GM12878 (cell line): ENCODE measurements at regions not wholly inside any gene's neighbourhood (a gene's known extent, or its start where the extent isn't known, plus 50 kb on each side); places are given as distances from the start of the nearest gene placed in this dataset.

Source experiments
- ATAC-seq: fragments of 200-7000 bp; cut with Tn5 transposase; 3 replicates; pipeline ENCODE4 v1.9.1; 2020; ENCODE audit warnings: mild to moderate bottlenecking, moderate library complexity
- BruUV-seq: library from RNA; stranded (reverse); fragments of 400-500 nt; replicated peaks from 2 replicates; lab custom pipeline; 2021; lab: Mats Ljungman, UMichigan
- CTCF ChIA-PET: fragments of 300-600 bp; sonication (Branson Sonifier 250); formaldehyde crosslinking; extraction: SDS; loops from one replicate; lab custom pipeline; 2021; ENCODE audit warnings: inconsistent platforms; lab: Yijun Ruan, JAX
- POLR2A ChIA-PET: fragments of 350-600 bp; formaldehyde crosslinking; extraction: SDS; loops from one replicate; lab custom pipeline; 2021; ENCODE audit warnings: inconsistent platforms; lab: Charles Lee
- RAD21 ChIA-PET: fragments of 300-600 bp; sonication (Branson Sonifier 250); formaldehyde crosslinking; loops from one replicate; lab custom pipeline; 2023; ENCODE audit warnings: antibody characterized with exemption; ENCODE audit not compliant: unreplicated experiment; lab: Charles Lee
- SMC1A ChIA-PET: fragments of 300-600 bp; sonication (Branson Sonifier 250); formaldehyde crosslinking; loops from one replicate; lab custom pipeline; 2023; ENCODE audit not compliant: unreplicated experiment, uncharacterized antibody; lab: Charles Lee
- DNase-seq: peaks from one replicate; pipeline ENCODE4 v3.0.0-alpha.2; 2011; ENCODE audit warnings: low read depth, low spot score
- FAIRE-seq: peaks from 3 replicates; lab custom pipeline; 2011; peaks lifted over from hg19 to GRCh38; lab: Jason Lieb, UNC
- H2AFZ ChIP-seq: 2 replicates; pipeline ENCODE4 v1.6.0; 2011; ENCODE audit warnings: low read depth, low read length, control low read depth; ENCODE audit not compliant: control insufficient read depth
- H3K27ac ChIP-seq: 2 replicates; pipeline ENCODE4 v1.5.1; 2011; ENCODE audit warnings: control low read depth; ENCODE audit not compliant: control insufficient read depth, insufficient read depth
- H3K27me3 ChIP-seq, 2 experiments: replicated peaks in 1 of 2; 2 replicates each; pipeline versions ENCODE4 v1.6.0 to v1.6.1; 2011; ENCODE audit warnings: low read length in 1 of 2; ENCODE audit not compliant: control insufficient read depth in 2 of 2, insufficient read depth in 2 of 2
- H3K36me3 ChIP-seq, 2 experiments: 2 replicates each; pipeline ENCODE4 v1.5.1; 2011; ENCODE audit warnings: low read length in 1 of 2; ENCODE audit not compliant: control insufficient read depth in 2 of 2, insufficient read depth in 2 of 2
- H3K4me1 ChIP-seq: 2 replicates; pipeline ENCODE4 v1.6.1; 2011; ENCODE audit warnings: mild to moderate bottlenecking, low read length, moderate library complexity, mixed read lengths; ENCODE audit not compliant: control insufficient read depth, insufficient read depth
- H3K4me2 ChIP-seq: 2 replicates; pipeline ENCODE4 v1.6.0; 2011; ENCODE audit warnings: control low read depth; ENCODE audit not compliant: control insufficient read depth, insufficient read depth
- H3K4me3 ChIP-seq: fragments of 200-600 bp; sonication (generic); 2 replicates; pipeline ENCODE4 v1.5.1; 2016
- H3K79me2 ChIP-seq: 2 replicates; pipeline ENCODE4 v1.6.0; 2011; ENCODE audit warnings: low read length; ENCODE audit not compliant: control insufficient read depth, insufficient read depth
- H3K9ac ChIP-seq: 2 replicates; pipeline ENCODE4 v1.8.0; 2011; ENCODE audit warnings: low read length, control low read depth, mixed read lengths; ENCODE audit not compliant: control insufficient read depth, insufficient read depth
- H3K9me3 ChIP-seq: replicated peaks from 3 replicates; pipeline ENCODE4 v1.5.1; 2011; ENCODE audit warnings: mild to moderate bottlenecking, low read length; ENCODE audit not compliant: control insufficient read depth, insufficient read depth
- H4K20me1 ChIP-seq: 2 replicates; pipeline ENCODE4 v1.6.0; 2011; ENCODE audit not compliant: control insufficient read depth, insufficient read depth
- KDM1A ChIP-seq: fragments of 200-600 bp; sonication (generic); IDR thresholded peaks from 2 replicates; pipeline ENCODE4 v1.6.1; 2016; ENCODE audit warnings: borderline replicate concordance
- MTA2 ChIP-seq: fragments of 450-650 bp; IDR thresholded peaks from 2 replicates; pipeline ENCODE4 v1.6.1; 2016; ENCODE audit warnings: low read depth, mild to moderate bottlenecking, moderate library complexity
- MYB ChIP-seq: fragments of 150-350 bp; IDR thresholded peaks from 2 replicates; pipeline ENCODE4 v1.6.1; 2014; ENCODE audit warnings: mild to moderate bottlenecking, low read depth, low read length, borderline replicate concordance
- NFIC ChIP-seq: IDR thresholded peaks from 2 replicates; pipeline ENCODE4 v1.6.1; 2012; ENCODE audit warnings: low read depth, mild to moderate bottlenecking, inconsistent platforms, low read length, moderate library complexity
- NFXL1 ChIP-seq: fragments of 450-650 bp; IDR thresholded peaks from 2 replicates; pipeline ENCODE4 v1.6.1; 2017; ENCODE audit warnings: antibody characterized with exemption, mild to moderate bottlenecking, borderline replicate concordance
- PBX3 ChIP-seq: IDR thresholded peaks from 2 replicates; pipeline ENCODE4 v1.6.1; 2011; ENCODE audit warnings: mild to moderate bottlenecking, low read depth, low read length, moderate library complexity; ENCODE audit not compliant: insufficient replicate concordance
- PML ChIP-seq: IDR thresholded peaks from 2 replicates; pipeline ENCODE4 v1.6.1; 2012; ENCODE audit warnings: low read length, inconsistent platforms
- POLR2AphosphoS5 ChIP-seq: IDR thresholded peaks from 2 replicates; pipeline ENCODE4 v1.6.1; 2011; ENCODE audit warnings: mild to moderate bottlenecking, low read length, inconsistent platforms
- RFX5 ChIP-seq: IDR thresholded peaks from 2 replicates; pipeline ENCODE4 v1.6.1; 2011; ENCODE audit warnings: low read depth, low read length, improper control_type of control experiment
- TAF1 ChIP-seq: IDR thresholded peaks from 2 replicates; pipeline ENCODE4 v1.6.1; 2011; ENCODE audit warnings: mild to moderate bottlenecking, low read depth, low read length, borderline replicate concordance
- ZBTB40 ChIP-seq: fragments of 450-650 bp; IDR thresholded peaks from 2 replicates; pipeline ENCODE4 v1.6.1; 2016; ENCODE audit warnings: mild to moderate bottlenecking, moderate library complexity, borderline replicate concordance
- ZNF217 ChIP-seq: fragments of 450-650 bp; IDR thresholded peaks from 2 replicates; pipeline ENCODE4 v1.6.1; 2017; ENCODE audit warnings: antibody characterized with exemption, mild to moderate bottlenecking
- WGBS: methylation state at CpG from one replicate; pipeline ENCODE4 v1.1.6; 2016; ENCODE audit warnings: low lambda C conversion rate; ENCODE audit not compliant: insufficient replicate concordance, insufficient coverage; ENCODE audit errors: missing lambda C conversion rate; 5-methylcytosine and 5-hydroxymethylcytosine counted together
- in situ Hi-C: fragments of 300-500 bp; cut with MboI; formaldehyde crosslinking; loops from 9 replicates; pipeline ENCODE4 v1.14.3; 2018; ENCODE audit warnings: mixed read lengths
- intact Hi-C: fragments of 100-400 bp; cut with micrococcal nuclease; formaldehyde crosslinking; loops from one replicate; pipeline ENCODE4 v1.14.2; 2022; ENCODE audit not compliant: unreplicated experiment

GRCh38 chr6:87791982-87792381 lies 89.9 kb upstream of the AKIRIN2 start:
- intact Hi-C loops: no loop called here
- H3K9ac ChIP-seq: no peak overlapping the region
- DNase-seq (no peak), FAIRE-seq (no peak), ATAC-seq (no peak)
- no peak overlapping the region; the same call in 1 of the 2 replicates for H2AFZ ChIP-seq
- no peaks in the 10 kb centered on the region for H3K9me3 ChIP-seq
- POLR2A ChIA-PET: interaction anchor here (1.5 kb wide), 1 partner anchor 90 kb away, joined by 4 read pairs; the partner anchor contains the start of gene AKIRIN2
- TF ChIP-seq ZNF217 (no peak), NFIC (no peak), NFXL1 (no peak), MTA2 (no peak)
- H3K4me3 ChIP-seq: no peak overlapping the region
- H3K27ac ChIP-seq: no peak overlapping the region
- no peaks in the 10 kb centered on the region for H3K79me2 ChIP-seq
- in situ Hi-C loops: no loop called here
- BruUV-seq: no TSS peak
- RAD21 ChIA-PET: interaction anchor here (1.0 to 1.7 kb wide), 2 partner anchors 35 to 87 kb away, joined by 3 to 9 read pairs; no protein-coding TSS in a partner anchor
- no peaks in the 10 kb centered on the region for H4K20me1 ChIP-seq
- SMC1A ChIA-PET: interaction anchor here (1.2 to 7.5 kb wide), 5 partner anchors 19 to 94 kb away, joined by 3 to 56 read pairs (median 4); no protein-coding TSS in a partner anchor
- CTCF ChIA-PET: interaction anchor here (1.0 to 1.1 kb wide), 2 partner anchors 32 to 113 kb away, joined by 3 read pairs; no protein-coding TSS in a partner anchor
- no peaks in the 10 kb centered on the region for H3K27me3 ChIP-seq
- no peaks in the 10 kb centered on the region for H3K36me3 ChIP-seq
- peaks cover 35% of the 10 kb centered on the region for H3K4me1 ChIP-seq
- H3K4me2 ChIP-seq: peak overlapping the region; percentile 59; the same call in 1 of the 2 replicates
- 73% methylated on average over 7 of the region's 7 CpGs for WGBS

- in situ Hi-C loops (no loop called here), intact Hi-C loops (no loop called here)
- SMC1A ChIA-PET: interaction anchor here (0.6 to 1.7 kb wide), 5 partner anchors 18 to 122 kb away, joined by 3 to 6 read pairs (median 4); no protein-coding TSS in a partner anchor
- H3K4me1 ChIP-seq: peaks cover 35% of the 10 kb centered on the region
- CTCF ChIA-PET: interaction anchor here (1.1 kb wide), 1 partner anchor 114 kb away, joined by 3 read pairs; no protein-coding TSS in a partner anchor
- POLR2A ChIA-PET: interaction anchor here (1.5 kb wide), 1 partner anchor 89 kb away, joined by 4 read pairs; the partner anchor contains the start of gene AKIRIN2
- no peaks in the 10 kb centered on the region for H3K36me3 ChIP-seq
- no peak overlapping the region for H3K9ac ChIP-seq
- 75% methylated on average over 6 of the region's 6 CpGs for WGBS
- ATAC-seq (no peak), DNase-seq (no peak), FAIRE-seq (no peak)
- no TSS peak for BruUV-seq
- RAD21 ChIA-PET: interaction anchor here (1.0 to 1.7 kb wide), 2 partner anchors 35 to 86 kb away, joined by 3 to 9 read pairs; no protein-coding TSS in a partner anchor
- H2AFZ ChIP-seq: no peak overlapping the region
- no peaks in the 10 kb centered on the region for H3K79me2 ChIP-seq
- H3K4me3 ChIP-seq: no peak overlapping the region
- no peaks in the 10 kb centered on the region for H3K9me3 ChIP-seq
- H3K27me3 ChIP-seq: no peaks in the 10 kb centered on the region
- H3K27ac ChIP-seq: no peak overlapping the region
- no peaks in the 10 kb centered on the region for H4K20me1 ChIP-seq
- H3K4me2 ChIP-seq: no peak overlapping the region
- no peak for TF ChIP-seq RFX5
- TF ChIP-seq TAF1: no peak
- no peak for TF ChIP-seq MYB
- TF ChIP-seq KDM1A: no peak
- no peak for TF ChIP-seq PML
- TF ChIP-seq ZBTB40: no peak
- no peak for TF ChIP-seq PBX3
- no peak for TF ChIP-seq POLR2AphosphoS5
Observed at GRCh38 chr6:87791485-87791884, 89.5 kb upstream of the AKIRIN2 start.
